ENCODE measurements at regions not wholly inside any gene's neighbourhood (a gene's known extent, or its start where the extent isn't known, plus 50 kb on each side); places are given as distances from the start of the nearest gene placed in this dataset.
"Not testable (repeated sequence)": the region's sequence is repeated elsewhere in the genome, so short reads cannot be mapped to it uniquely, and the experiment has no call there.

- WGBS: 97% methylated on average over 8 of the region's 8 CpGs
- DNase-seq (ENCODE audit: low read depth in 6 of 9, low spot score in 9 of 9): no peak
Measured at GRCh38 chr10:18777258-18777657, 118.0 kb downstream of the ARL5B start.

GRCh38 chr10:18786478-18786877 is 127.2 kb downstream of the ARL5B start:
- DNase-seq (ENCODE audit: low read depth in 6 of 9, low spot score in 9 of 9): no peak
- no peaks in the 10 kb centered on the region for H3K9me3 ChIP-seq (ENCODE audit: control insufficient read depth in 2 of 2, insufficient read depth in 1 of 2, low read length in 1 of 2)
- no peaks in the 10 kb centered on the region for H3K4me1 ChIP-seq (ENCODE audit: control insufficient read depth in 2 of 2, insufficient read depth in 2 of 2, low read length in 2 of 2)
- H3K27ac ChIP-seq (ENCODE audit: low read depth in 1 of 2, low read length in 1 of 2): no peak overlapping the region
- H3K27me3 ChIP-seq (ENCODE audit: control insufficient read depth in 2 of 2, insufficient read depth in 1 of 2, low read length in 1 of 2): no peaks in the 10 kb centered on the region
- no peak overlapping the region for H3K4me3 ChIP-seq (ENCODE audit: low read length in 2 of 2)
- no peaks in the 10 kb centered on the region for H3K36me3 ChIP-seq (ENCODE audit: control insufficient read depth in 2 of 2, insufficient read depth in 2 of 2, low read length in 1 of 2)
- WGBS: 43% methylated on average over 3 of the region's 3 CpGs

More at GRCh38 chr10:18777258-18777657, 118.0 kb downstream of the ARL5B start:
- Histone ChIP-seq H3K4me3 (ENCODE audit: low read length in 2 of 2) (no peak overlapping the region), H3K27me3 (ENCODE audit: control insufficient read depth in 2 of 2, insufficient read depth in 1 of 2, low read length in 1 of 2) (no peaks in the 10 kb centered on the region), H3K9me3 (ENCODE audit: control insufficient read depth in 2 of 2, insufficient read depth in 1 of 2, low read length in 1 of 2) (peaks cover 0 to 3% of the 10 kb centered on the region in 2 donors), H3K36me3 (ENCODE audit: control insufficient read depth in 2 of 2, insufficient read depth in 2 of 2, low read length in 1 of 2) (no peaks in the 10 kb centered on the region), H3K27ac (ENCODE audit: low read depth in 1 of 2, low read length in 1 of 2) (no peak overlapping the region), H3K4me1 (ENCODE audit: control insufficient read depth in 2 of 2, insufficient read depth in 2 of 2, low read length in 2 of 2) (no peaks in the 10 kb centered on the region)

- Histone ChIP-seq H3K4me3 (ENCODE audit: low read length in 2 of 2) (no peak overlapping the region), H3K4me1 (ENCODE audit: control insufficient read depth in 2 of 2, insufficient read depth in 2 of 2, low read length in 2 of 2) (no peaks in the 10 kb centered on the region), H3K36me3 (ENCODE audit: control insufficient read depth in 2 of 2, insufficient read depth in 2 of 2, low read length in 1 of 2) (no peaks in the 10 kb centered on the region), H3K9me3 (ENCODE audit: control insufficient read depth in 2 of 2, insufficient read depth in 1 of 2, low read length in 1 of 2) (peaks cover 0 to 7% of the 10 kb centered on the region in 2 donors), H3K27me3 (ENCODE audit: control insufficient read depth in 2 of 2, insufficient read depth in 1 of 2, low read length in 1 of 2) (no peaks in the 10 kb centered on the region), H3K27ac (ENCODE audit: low read depth in 1 of 2, low read length in 1 of 2) (no peak overlapping the region)
- no peak for DNase-seq (ENCODE audit: low read depth in 6 of 9, low spot score in 9 of 9)
- WGBS: 83% methylated on average over 3 of the region's 3 CpGs
Measured at GRCh38 chr10:18793951-18794350, 134.7 kb downstream of the ARL5B start.

GRCh38 chr10:18795549-18795948 is 136.3 kb downstream of the ARL5B start:
- 88% methylated on average over 3 of the region's 3 CpGs for WGBS
- DNase-seq (ENCODE audit: low read depth in 6 of 9, low spot score in 9 of 9): no peak

GRCh38 chr10:18797286-18797685 is 138.1 kb downstream of the ARL5B start:
- Histone ChIP-seq H3K27ac (ENCODE audit: low read depth in 1 of 2, low read length in 1 of 2) (no peak overlapping the region), H3K27me3 (ENCODE audit: control insufficient read depth in 2 of 2, insufficient read depth in 1 of 2, low read length in 1 of 2) (no peaks in the 10 kb centered on the region), H3K36me3 (ENCODE audit: control insufficient read depth in 2 of 2, insufficient read depth in 2 of 2, low read length in 1 of 2) (no peaks in the 10 kb centered on the region), H3K4me3 (ENCODE audit: low read length in 2 of 2) (no peak overlapping the region), H3K9me3 (ENCODE audit: control insufficient read depth in 2 of 2, insufficient read depth in 1 of 2, low read length in 1 of 2) (peaks cover 0 to 7% of the 10 kb centered on the region in 2 donors), H3K4me1 (ENCODE audit: control insufficient read depth in 2 of 2, insufficient read depth in 2 of 2, low read length in 2 of 2) (no peaks in the 10 kb centered on the region)
- WGBS: 93% methylated on average over 3 of the region's 3 CpGs
- DNase-seq (ENCODE audit: low read depth in 6 of 9, low spot score in 9 of 9): no peak

More at GRCh38 chr10:18795549-18795948, 136.3 kb downstream of the ARL5B start:
- Histone ChIP-seq H3K36me3 (ENCODE audit: control insufficient read depth in 2 of 2, insufficient read depth in 2 of 2, low read length in 1 of 2) (no peaks in the 10 kb centered on the region), H3K4me3 (ENCODE audit: low read length in 2 of 2) (no peak overlapping the region), H3K27ac (ENCODE audit: low read depth in 1 of 2, low read length in 1 of 2) (no peak overlapping the region), H3K27me3 (ENCODE audit: control insufficient read depth in 2 of 2, insufficient read depth in 1 of 2, low read length in 1 of 2) (no peaks in the 10 kb centered on the region), H3K9me3 (ENCODE audit: control insufficient read depth in 2 of 2, insufficient read depth in 1 of 2, low read length in 1 of 2) (peaks cover 0 to 7% of the 10 kb centered on the region in 2 donors), H3K4me1 (ENCODE audit: control insufficient read depth in 2 of 2, insufficient read depth in 2 of 2, low read length in 2 of 2) (no peaks in the 10 kb centered on the region)

GRCh38 chr10:18822156-18822555 is 162.9 kb downstream of the ARL5B start:
- Histone ChIP-seq H3K4me1 (ENCODE audit: control insufficient read depth in 2 of 2, insufficient read depth in 2 of 2, low read length in 2 of 2) (no peaks in the 10 kb centered on the region), H3K9me3 (ENCODE audit: control insufficient read depth in 2 of 2, insufficient read depth in 1 of 2, low read length in 1 of 2) (no peaks in the 10 kb centered on the region), H3K27ac (ENCODE audit: low read depth in 1 of 2, low read length in 1 of 2) (no peak overlapping the region), H3K36me3 (ENCODE audit: control insufficient read depth in 2 of 2, insufficient read depth in 2 of 2, low read length in 1 of 2) (no peaks in the 10 kb centered on the region), H3K4me3 (ENCODE audit: low read length in 2 of 2) (no peak overlapping the region), H3K27me3 (ENCODE audit: control insufficient read depth in 2 of 2, insufficient read depth in 1 of 2, low read length in 1 of 2) (no peaks in the 10 kb centered on the region)
- 34% methylated on average over 2 of the region's 2 CpGs for WGBS
- DNase-seq (ENCODE audit: low read depth in 6 of 9, low spot score in 9 of 9): peak in 4 of 9 donors; percentile 0 to 12 (median 4)

- DNase-seq (ENCODE audit: low read depth in 6 of 9, low spot score in 9 of 9): no peak
- Histone ChIP-seq H3K9me3 (ENCODE audit: control insufficient read depth in 2 of 2, insufficient read depth in 1 of 2, low read length in 1 of 2) (no peaks in the 10 kb centered on the region), H3K27me3 (ENCODE audit: control insufficient read depth in 2 of 2, insufficient read depth in 1 of 2, low read length in 1 of 2) (no peaks in the 10 kb centered on the region), H3K36me3 (ENCODE audit: control insufficient read depth in 2 of 2, insufficient read depth in 2 of 2, low read length in 1 of 2) (no peaks in the 10 kb centered on the region), H3K4me3 (ENCODE audit: low read length in 2 of 2) (no peak overlapping the region), H3K4me1 (ENCODE audit: control insufficient read depth in 2 of 2, insufficient read depth in 2 of 2, low read length in 2 of 2) (no peaks in the 10 kb centered on the region), H3K27ac (ENCODE audit: low read depth in 1 of 2, low read length in 1 of 2) (no peak overlapping the region)
- WGBS: 80% methylated on average over 2 of the region's 2 CpGs
Measured at GRCh38 chr10:18829259-18829658, 170.0 kb downstream of the ARL5B start.

- Histone ChIP-seq H3K27me3 (ENCODE audit: control insufficient read depth in 2 of 2, insufficient read depth in 1 of 2, low read length in 1 of 2) (no peaks in the 10 kb centered on the region), H3K27ac (ENCODE audit: low read depth in 1 of 2, low read length in 1 of 2) (no peak overlapping the region), H3K9me3 (ENCODE audit: control insufficient read depth in 2 of 2, insufficient read depth in 1 of 2, low read length in 1 of 2) (no peaks in the 10 kb centered on the region), H3K36me3 (ENCODE audit: control insufficient read depth in 2 of 2, insufficient read depth in 2 of 2, low read length in 1 of 2) (no peaks in the 10 kb centered on the region), H3K4me3 (ENCODE audit: low read length in 2 of 2) (no peak overlapping the region), H3K4me1 (ENCODE audit: control insufficient read depth in 2 of 2, insufficient read depth in 2 of 2, low read length in 2 of 2) (no peaks in the 10 kb centered on the region)
- DNase-seq (ENCODE audit: low read depth in 6 of 9, low spot score in 9 of 9): no peak
- 78% methylated on average over 2 of the region's 2 CpGs for WGBS
Measured at GRCh38 chr10:18830277-18830676, 171.0 kb downstream of the ARL5B start.

GRCh38 chr10:18856623-18857022 is 192.0 kb upstream of the MALRD1 start:
- not testable (repeated sequence) for H3K9me3 ChIP-seq (ENCODE audit: control insufficient read depth in 2 of 2, insufficient read depth in 1 of 2, low read length in 1 of 2); H3K27ac ChIP-seq (ENCODE audit: low read depth in 1 of 2, low read length in 1 of 2); H3K36me3 ChIP-seq (ENCODE audit: control insufficient read depth in 2 of 2, insufficient read depth in 2 of 2, low read length in 1 of 2); H3K4me3 ChIP-seq (ENCODE audit: low read length in 2 of 2); DNase-seq (ENCODE audit: low read depth in 6 of 9, low spot score in 9 of 9); H3K4me1 ChIP-seq (ENCODE audit: control insufficient read depth in 2 of 2, insufficient read depth in 2 of 2, low read length in 2 of 2); H3K27me3 ChIP-seq (ENCODE audit: control insufficient read depth in 2 of 2, insufficient read depth in 1 of 2, low read length in 1 of 2)
- WGBS: 90% methylated on average over 7 of the region's 7 CpGs

GRCh38 chr10:18859659-18860058 is 188.9 kb upstream of the MALRD1 start:
- DNase-seq (ENCODE audit: low read depth in 6 of 9, low spot score in 9 of 9): no peak
- no peak overlapping the region for H3K27ac ChIP-seq (ENCODE audit: low read depth in 1 of 2, low read length in 1 of 2)
- H3K9me3 ChIP-seq (ENCODE audit: control insufficient read depth in 2 of 2, insufficient read depth in 1 of 2, low read length in 1 of 2): peaks cover 0 to 3% of the 10 kb centered on the region in 2 donors
- 86% methylated on average over 1 of the region's 1 CpG for WGBS
- no peaks in the 10 kb centered on the region for H3K36me3 ChIP-seq (ENCODE audit: control insufficient read depth in 2 of 2, insufficient read depth in 2 of 2, low read length in 1 of 2)
- no peak overlapping the region for H3K4me3 ChIP-seq (ENCODE audit: low read length in 2 of 2)
- H3K4me1 ChIP-seq (ENCODE audit: control insufficient read depth in 2 of 2, insufficient read depth in 2 of 2, low read length in 2 of 2): no peaks in the 10 kb centered on the region
- H3K27me3 ChIP-seq (ENCODE audit: control insufficient read depth in 2 of 2, insufficient read depth in 1 of 2, low read length in 1 of 2): no peaks in the 10 kb centered on the region

Measured in thymus (tissue), 11 donors.